Prostate gland (tissue), 2 donors: ENCODE measurements at regions not wholly inside any gene's neighbourhood (a gene's known extent, or its start where the extent isn't known, plus 50 kb on each side); places are given as distances from the start of the nearest gene placed in this dataset.

Experiments
- POLR2A ChIP-seq: fragments of 450-650 bp; IDR thresholded peaks from one replicate; pipeline ENCODE4 v1.6.1; 2016; ENCODE audit warnings: antibody characterized with exemption, mild to moderate bottlenecking
- POLR2AphosphoS5 ChIP-seq: sonication (generic); formaldehyde crosslinking; IDR thresholded peaks from one replicate; pipeline ENCODE4 v1.6.1; 2017; ENCODE audit warnings: antibody characterized with exemption
- TF ChIP-seq, protein P1 (sequence below), 4 experiments: fragments of 200-600 bp in 2 of 4; fragments of 450-650 bp in 2 of 4; sonication (generic) in 2 of 4; IDR thresholded peaks; 1 replicate in 3 of 4; 2 replicates in 1 of 4; pipeline ENCODE4 v1.5.1; 2016 to 2019; ENCODE audit warnings: antibody characterized with exemption in 4 of 4, mild to moderate bottlenecking in 2 of 4, moderate library complexity in 2 of 4

DNA sequence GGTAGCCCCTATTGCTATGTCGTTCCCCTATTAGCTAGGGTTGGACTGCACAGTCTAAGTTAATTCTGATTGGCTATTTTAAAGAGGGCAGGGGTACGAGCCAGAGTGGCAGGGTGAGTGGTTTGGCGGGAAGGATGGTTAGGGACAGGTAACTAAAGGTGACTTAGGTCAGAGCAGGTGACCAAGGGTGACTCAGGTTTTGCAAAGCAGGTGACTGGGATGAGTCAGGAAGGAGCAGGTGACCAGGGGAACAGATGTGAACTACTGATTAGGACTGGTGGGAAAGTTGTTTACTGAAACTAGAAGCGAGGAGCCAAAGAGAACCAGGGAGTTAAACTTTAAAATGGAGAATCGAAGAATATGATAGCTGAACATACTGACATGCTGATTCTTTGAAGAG, 295.2 kb downstream of the GJA1 start:
- TF ChIP-seq POLR2A (no peak), POLR2AphosphoS5 (no peak)
- TF ChIP-seq, protein P1, sequence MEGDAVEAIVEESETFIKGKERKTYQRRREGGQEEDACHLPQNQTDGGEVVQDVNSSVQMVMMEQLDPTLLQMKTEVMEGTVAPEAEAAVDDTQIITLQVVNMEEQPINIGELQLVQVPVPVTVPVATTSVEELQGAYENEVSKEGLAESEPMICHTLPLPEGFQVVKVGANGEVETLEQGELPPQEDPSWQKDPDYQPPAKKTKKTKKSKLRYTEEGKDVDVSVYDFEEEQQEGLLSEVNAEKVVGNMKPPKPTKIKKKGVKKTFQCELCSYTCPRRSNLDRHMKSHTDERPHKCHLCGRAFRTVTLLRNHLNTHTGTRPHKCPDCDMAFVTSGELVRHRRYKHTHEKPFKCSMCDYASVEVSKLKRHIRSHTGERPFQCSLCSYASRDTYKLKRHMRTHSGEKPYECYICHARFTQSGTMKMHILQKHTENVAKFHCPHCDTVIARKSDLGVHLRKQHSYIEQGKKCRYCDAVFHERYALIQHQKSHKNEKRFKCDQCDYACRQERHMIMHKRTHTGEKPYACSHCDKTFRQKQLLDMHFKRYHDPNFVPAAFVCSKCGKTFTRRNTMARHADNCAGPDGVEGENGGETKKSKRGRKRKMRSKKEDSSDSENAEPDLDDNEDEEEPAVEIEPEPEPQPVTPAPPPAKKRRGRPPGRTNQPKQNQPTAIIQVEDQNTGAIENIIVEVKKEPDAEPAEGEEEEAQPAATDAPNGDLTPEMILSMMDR (IDR thresholded peaks at IDR 0.05): no peak
